Chondrocyte (in vitro differentiated cells): ENCODE measurements at regions not wholly inside any gene's neighbourhood (a gene's known extent, or its start where the extent isn't known, plus 50 kb on each side); places are given as distances from the start of the nearest gene placed in this dataset.
"Not testable (repeated sequence)": the region's sequence is repeated elsewhere in the genome, so short reads cannot be mapped to it uniquely, and the experiment has no call there.

Source experiments
- DNase-seq: peaks from one replicate; pipeline ENCODE4 v3.0.0; 2021; ENCODE audit warnings: mixed read lengths, low spot score
- H3K27ac Mint-ChIP-seq: one replicate; pipeline ENCODE4 v1.8.0; 2021; ENCODE audit warnings: mild to moderate bottlenecking, moderate library complexity, mixed read lengths; ENCODE audit not compliant: unreplicated experiment
- H3K27me3 Mint-ChIP-seq: 2 replicates; pipeline ENCODE4 v1.8.0; 2021; ENCODE audit warnings: low read depth, mixed read lengths
- H3K36me3 Mint-ChIP-seq: 2 replicates; pipeline ENCODE4 v1.8.0; 2021; ENCODE audit warnings: low read depth, mixed read lengths
- H3K4me1 Mint-ChIP-seq: 2 replicates; pipeline ENCODE4 v1.8.0; 2021; ENCODE audit warnings: low read depth, mild to moderate bottlenecking, mixed read lengths
- H3K4me3 Mint-ChIP-seq: one replicate; pipeline ENCODE4 v1.8.0; 2021; ENCODE audit warnings: mild to moderate bottlenecking, moderate library complexity, mixed read lengths; ENCODE audit not compliant: unreplicated experiment
- H3K9me3 Mint-ChIP-seq: 2 replicates; pipeline ENCODE4 v1.8.0; 2021; ENCODE audit warnings: low read depth, mixed read lengths
- TF ChIP-seq, protein P1 (sequence below): fragments of 200-600 bp; sonication (generic); IDR thresholded peaks from 2 replicates; pipeline ENCODE4 v1.5.0; 2021; ENCODE audit warnings: antibody characterized with exemption, mild to moderate bottlenecking, moderate library complexity

DNA sequence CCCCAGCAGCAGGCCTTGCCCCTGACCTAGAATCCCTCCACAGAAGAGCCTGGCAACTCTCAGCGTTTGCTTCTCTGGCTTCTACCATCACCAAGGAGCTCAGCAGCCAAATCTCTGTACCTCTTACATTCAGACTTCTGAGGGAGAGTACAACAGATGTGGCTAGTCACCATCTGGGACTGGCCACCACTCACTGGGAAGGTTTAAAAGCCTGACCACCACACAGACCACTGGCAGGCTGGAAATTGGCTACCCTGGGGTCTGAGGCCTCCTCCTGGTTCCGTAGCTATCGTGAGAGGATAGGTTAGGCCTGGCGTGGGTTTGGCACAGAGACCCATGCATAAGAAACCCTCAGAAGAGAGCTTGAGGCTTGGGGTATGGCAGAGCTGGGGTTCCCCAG is 478.5 kb upstream of the CADM1 start:
- H3K9me3 Mint-ChIP-seq = no peaks in the 10 kb centered on the region
- peaks cover 6% of the 10 kb centered on the region for H3K4me1 Mint-ChIP-seq
- TF ChIP-seq, protein P1, sequence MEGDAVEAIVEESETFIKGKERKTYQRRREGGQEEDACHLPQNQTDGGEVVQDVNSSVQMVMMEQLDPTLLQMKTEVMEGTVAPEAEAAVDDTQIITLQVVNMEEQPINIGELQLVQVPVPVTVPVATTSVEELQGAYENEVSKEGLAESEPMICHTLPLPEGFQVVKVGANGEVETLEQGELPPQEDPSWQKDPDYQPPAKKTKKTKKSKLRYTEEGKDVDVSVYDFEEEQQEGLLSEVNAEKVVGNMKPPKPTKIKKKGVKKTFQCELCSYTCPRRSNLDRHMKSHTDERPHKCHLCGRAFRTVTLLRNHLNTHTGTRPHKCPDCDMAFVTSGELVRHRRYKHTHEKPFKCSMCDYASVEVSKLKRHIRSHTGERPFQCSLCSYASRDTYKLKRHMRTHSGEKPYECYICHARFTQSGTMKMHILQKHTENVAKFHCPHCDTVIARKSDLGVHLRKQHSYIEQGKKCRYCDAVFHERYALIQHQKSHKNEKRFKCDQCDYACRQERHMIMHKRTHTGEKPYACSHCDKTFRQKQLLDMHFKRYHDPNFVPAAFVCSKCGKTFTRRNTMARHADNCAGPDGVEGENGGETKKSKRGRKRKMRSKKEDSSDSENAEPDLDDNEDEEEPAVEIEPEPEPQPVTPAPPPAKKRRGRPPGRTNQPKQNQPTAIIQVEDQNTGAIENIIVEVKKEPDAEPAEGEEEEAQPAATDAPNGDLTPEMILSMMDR = no peak
- H3K27ac Mint-ChIP-seq = no peak overlapping the region
- no peaks in the 10 kb centered on the region for H3K27me3 Mint-ChIP-seq
- no peak overlapping the region for H3K4me3 Mint-ChIP-seq
- H3K36me3 Mint-ChIP-seq = no peaks in the 10 kb centered on the region
- DNase-seq = no peak

DNA sequence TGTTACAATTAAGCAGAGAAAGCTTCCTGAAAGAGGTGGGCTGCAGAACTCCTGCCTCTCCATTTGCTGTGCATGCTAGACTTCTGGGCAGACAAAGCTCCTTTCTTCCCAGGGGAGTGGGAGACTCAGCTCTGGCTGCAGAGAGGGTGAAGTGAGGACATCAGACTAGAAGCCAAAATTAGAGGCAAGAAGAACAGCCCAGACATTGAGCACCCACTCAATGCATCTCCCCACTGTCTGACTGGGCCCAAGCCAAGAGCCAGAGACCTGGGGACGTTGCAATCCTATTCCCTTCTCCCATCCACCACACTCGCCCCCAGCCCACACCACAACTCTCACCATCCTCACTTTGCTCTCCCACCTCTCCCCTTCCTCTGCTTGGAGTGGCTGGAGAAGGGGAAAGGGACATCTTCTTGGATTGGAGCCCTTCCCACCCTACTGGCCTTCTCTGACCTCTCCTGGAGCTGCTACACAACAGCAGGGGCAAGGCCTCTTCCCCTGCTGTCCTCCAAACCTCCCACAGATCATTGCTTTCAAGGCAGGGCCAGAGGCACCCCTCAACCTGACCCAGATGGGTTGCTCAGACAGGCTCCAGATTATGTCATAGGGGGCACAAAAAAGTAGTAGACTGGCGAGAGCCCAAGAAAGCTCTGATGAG is 477.7 kb upstream of the CADM1 start:
- TF ChIP-seq, protein P1 = no peak
- DNase-seq = no peak
- peaks cover 6% of the 10 kb centered on the region for H3K4me1 Mint-ChIP-seq
- no peaks in the 10 kb centered on the region for H3K27me3 Mint-ChIP-seq
- H3K27ac Mint-ChIP-seq = no peak overlapping the region
- H3K4me3 Mint-ChIP-seq = no peak overlapping the region
- H3K36me3 Mint-ChIP-seq = no peaks in the 10 kb centered on the region
- H3K9me3 Mint-ChIP-seq = no peaks in the 10 kb centered on the region

DNA sequence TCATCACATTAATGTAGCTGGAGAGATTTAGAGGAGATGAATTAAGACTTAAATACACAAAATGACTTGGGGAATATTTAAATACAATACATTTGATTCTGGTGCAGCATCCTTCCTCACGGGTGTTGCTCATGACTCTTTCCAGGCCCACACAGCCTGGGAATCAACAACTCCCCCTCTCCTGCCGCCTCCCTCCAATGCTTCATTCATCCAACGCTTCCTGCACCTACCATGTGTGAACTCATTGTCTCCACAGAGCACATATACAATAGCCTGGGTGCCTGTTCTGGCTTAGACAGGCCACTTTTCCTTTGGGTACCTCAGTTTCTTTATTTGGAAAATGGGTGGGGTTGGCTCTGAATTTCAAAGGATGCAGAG is 476.9 kb upstream of the CADM1 start:
- Mint-ChIP-seq H3K9me3 (no peaks in the 10 kb centered on the region), H3K4me3 (no peak overlapping the region), H3K4me1 (peaks cover 7% of the 10 kb centered on the region), H3K27me3 (peaks cover 3% of the 10 kb centered on the region), H3K27ac (no peak overlapping the region), H3K36me3 (no peaks in the 10 kb centered on the region)
- no peak for DNase-seq
- TF ChIP-seq, protein P1 = no peak

DNA sequence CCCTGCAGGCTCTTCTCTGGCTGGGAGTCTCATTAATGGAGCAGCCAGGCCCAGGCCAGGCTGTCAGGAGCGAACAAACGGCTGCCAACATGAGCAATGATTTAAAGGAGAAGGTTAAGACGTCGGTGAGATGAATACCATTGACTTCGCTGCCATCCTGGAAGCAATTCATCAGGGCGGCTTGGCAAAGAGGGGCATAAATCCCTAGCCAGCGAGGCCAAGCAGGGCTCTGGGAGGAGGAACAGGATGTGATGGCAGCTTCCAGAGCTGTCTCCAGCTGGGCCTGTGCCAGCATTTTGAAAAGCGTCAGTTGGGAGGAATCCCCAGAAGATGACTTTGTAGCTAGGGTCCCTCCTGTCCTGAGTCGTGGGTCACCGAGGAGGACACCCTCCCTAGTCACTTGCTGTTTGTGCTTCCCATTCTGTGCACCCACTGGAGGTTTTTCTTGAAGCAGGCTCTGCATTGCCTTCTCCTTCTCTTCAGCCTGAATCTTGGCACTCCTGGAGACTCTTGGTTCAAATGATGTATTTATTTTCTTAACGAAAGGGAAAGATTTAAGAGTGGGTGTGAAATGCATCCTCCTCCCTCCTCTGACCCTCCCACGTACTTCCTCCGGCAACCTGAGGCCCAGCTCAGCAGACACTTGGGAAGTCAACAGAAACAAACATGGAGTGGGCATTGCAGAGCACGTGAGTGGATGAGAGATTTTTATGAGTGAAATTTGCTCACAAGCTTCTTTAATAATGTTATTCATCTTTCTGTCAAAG is 476.3 kb upstream of the CADM1 start:
- H3K9me3 Mint-ChIP-seq = no peaks in the 10 kb centered on the region
- no peak overlapping the region for H3K4me3 Mint-ChIP-seq
- TF ChIP-seq, protein P1 = no peak
- no peaks in the 10 kb centered on the region for H3K36me3 Mint-ChIP-seq
- H3K27ac Mint-ChIP-seq = no peak overlapping the region
- H3K27me3 Mint-ChIP-seq = peaks cover 8% of the 10 kb centered on the region
- peaks cover 13% of the 10 kb centered on the region for H3K4me1 Mint-ChIP-seq
- no peak for DNase-seq

DNA sequence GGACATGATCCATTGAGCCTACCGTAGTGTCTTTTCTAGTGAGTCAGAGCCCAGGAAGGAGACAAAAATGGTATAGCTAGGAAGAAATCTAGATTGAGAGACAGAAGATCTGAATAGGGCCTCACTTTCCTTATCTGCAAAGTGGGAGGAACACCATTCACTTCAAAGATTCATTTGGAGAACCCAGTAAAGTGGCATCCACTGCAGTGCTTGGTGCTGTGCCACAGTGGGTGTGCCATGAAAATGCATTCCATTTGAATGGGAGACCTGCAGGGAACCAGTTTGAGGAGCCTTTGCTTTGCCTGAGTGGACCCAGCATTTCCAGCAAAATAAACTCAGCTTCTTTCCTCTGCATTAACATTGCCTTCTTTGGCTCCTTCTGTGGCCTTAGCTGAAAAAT is 470.5 kb upstream of the CADM1 start:
- peaks cover 17% of the 10 kb centered on the region for H3K4me1 Mint-ChIP-seq
- H3K4me3 Mint-ChIP-seq = peak overlapping the region; percentile 76
- peaks cover 14% of the 10 kb centered on the region for H3K27me3 Mint-ChIP-seq
- TF ChIP-seq, protein P1 = no peak
- H3K9me3 Mint-ChIP-seq = peaks cover 5% of the 10 kb centered on the region
- no peak for DNase-seq
- no peak overlapping the region for H3K27ac Mint-ChIP-seq
- H3K36me3 Mint-ChIP-seq = peaks cover 4% of the 10 kb centered on the region

DNA sequence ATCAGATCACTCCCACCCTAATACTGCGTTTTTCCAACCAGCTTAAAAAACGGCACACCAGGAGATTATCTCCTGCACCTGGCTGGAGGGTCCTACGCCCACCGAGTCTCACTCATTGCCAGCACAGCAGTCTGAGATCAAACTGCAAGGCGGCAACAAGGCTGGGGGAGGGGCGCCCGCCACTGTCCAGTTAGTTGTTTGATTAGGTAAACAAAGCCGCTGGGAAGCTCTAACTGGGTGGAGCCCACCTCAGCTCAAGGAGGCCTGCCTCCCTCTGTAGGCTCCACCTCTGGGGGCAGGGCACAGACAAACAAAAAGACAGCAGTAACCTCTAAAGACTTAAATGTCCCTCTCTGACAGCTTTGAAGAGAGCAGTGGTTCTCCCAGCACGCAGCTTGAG is 463.0 kb upstream of the CADM1 start:
- Mint-ChIP-seq H3K4me1 (peaks cover 19% of the 10 kb centered on the region), H3K9me3 (peaks cover 18% of the 10 kb centered on the region), H3K36me3 (peaks cover 12% of the 10 kb centered on the region)
- H3K27ac Mint-ChIP-seq, DNase-seq, H3K4me3 Mint-ChIP-seq, H3K27me3 Mint-ChIP-seq: not testable (repeated sequence)
